ENCODE measurements at regions not wholly inside any gene's neighbourhood (a gene's known extent, or its start where the extent isn't known, plus 50 kb on each side); places are given as distances from the start of the nearest gene placed in this dataset.

GRCh38 chr6:44062771-44063560, 64.3 kb downstream of the MRPL14 start:
- DNase-seq, result no peak

DNA sequence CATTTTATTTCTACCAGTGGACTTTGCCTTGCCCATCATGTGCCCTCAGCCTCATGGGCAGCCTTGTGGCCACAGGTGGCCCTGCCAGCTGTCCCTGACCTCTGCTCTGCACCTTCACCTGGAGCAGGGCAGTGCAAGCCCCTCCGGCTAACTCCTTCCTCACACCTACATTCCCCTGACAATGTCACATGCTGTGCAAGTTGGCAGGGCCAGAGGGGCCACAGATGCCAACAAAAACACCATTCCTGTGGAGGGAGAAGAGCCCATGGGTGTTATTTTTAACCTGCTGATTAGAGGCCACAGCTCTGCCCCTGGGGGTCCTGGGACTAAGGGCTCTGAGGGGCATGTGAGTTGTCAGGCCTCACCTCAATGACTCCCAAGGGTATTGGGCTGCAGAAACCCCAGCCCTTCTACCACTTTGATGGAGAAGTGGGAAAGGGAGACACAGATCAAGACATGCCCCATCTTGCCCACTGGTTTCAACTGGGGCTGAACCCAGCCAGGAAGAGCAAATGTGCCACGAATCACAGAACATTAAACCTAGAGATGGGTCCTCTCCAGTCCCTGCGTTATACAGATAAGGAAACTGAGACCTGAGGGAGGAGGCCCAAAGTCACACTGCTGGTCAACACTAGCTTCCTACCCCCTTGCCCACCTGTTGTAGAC, 65.0 kb downstream of the MRPL14 start:
- DNase-seq, result no peak

GRCh38 chr6:44061375-44062104, 65.7 kb downstream of the MRPL14 start:
- DNase-seq, result no peak

GRCh38 chr6:44060612-44061374, 66.5 kb downstream of the MRPL14 start:
- no peak for DNase-seq

DNA sequence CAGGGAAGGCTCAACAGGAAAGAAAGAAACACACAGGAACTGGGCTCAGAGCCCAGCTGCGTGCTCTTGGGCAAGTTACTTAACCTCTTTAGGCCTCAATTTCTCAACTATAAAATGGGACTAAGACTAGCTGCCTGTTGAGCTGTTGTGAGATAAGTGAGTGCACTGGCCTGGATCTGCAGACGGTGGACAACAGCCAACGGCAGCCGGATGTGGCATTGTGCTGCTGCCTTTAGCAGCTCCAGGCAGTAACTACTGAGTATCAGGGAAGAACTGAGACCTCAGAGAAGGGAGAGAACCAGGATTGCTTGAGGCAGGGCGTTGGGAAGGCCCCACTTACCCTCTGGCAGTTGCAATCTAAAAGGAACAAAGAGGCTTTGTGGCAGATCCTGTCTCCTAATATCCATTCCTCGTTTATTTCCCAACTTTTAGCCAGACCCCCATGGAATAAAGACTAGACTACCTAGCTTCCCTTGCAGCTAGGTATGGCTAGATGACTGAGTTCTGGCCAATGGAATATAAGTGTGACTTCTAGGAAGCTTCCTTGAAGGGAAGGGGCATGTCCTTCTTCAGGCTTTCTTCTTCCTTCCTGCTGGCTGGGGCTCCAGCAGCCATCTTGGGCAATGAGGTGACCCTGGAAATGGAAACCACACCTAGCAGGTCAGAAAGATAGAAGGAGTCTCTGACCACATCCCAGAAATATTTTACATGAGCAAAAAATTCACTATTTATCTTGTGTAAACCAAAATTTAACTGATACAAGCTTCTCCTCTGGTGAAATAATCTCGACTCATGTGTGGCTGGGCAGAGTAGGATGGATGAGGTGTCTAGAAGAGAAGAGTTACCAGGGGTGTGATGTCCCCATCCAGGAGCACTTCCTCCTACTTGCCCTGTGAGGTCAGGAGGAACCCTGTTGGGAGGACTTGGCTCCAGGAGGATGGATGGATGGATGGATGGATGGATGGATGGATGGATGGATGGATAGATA, 67.6 kb downstream of the MRPL14 start:
- no peak for DNase-seq

GRCh38 chr6:44058617-44059358, 68.5 kb downstream of the MRPL14 start:
- no peak for DNase-seq

DNA sequence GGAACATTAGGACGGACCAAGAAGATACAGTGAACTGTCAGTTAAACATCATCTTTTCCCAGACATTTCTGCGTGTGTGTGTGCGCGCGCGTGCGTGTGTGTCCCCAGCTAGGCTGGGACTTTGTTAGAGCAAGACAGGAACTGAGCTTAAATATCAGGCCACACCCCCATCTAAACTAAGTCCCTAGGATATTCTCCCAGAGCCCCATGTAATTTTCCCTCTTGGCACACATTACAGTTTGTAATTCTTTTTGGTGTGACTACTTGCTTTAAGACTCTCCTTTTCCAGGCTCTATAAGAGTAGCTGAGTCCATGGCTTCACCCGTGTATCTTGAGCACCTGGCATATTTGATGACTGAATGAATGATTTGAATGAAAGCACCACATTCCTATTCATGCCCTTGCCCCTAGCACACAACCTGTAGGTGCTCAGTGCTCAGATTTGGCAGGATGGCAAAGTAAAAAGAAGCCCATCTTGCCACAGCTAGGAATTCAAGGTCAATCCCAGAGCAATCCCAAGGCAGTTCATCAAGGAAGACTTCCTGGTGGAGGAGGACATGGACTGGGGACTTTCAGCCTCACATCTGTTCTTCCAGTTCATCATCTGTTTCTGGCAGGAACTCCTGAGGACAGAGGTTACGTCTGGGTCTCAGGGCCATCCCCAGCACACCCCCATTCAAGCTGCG, 69.2 kb downstream of the MRPL14 start:
- no peak for DNase-seq

DNA sequence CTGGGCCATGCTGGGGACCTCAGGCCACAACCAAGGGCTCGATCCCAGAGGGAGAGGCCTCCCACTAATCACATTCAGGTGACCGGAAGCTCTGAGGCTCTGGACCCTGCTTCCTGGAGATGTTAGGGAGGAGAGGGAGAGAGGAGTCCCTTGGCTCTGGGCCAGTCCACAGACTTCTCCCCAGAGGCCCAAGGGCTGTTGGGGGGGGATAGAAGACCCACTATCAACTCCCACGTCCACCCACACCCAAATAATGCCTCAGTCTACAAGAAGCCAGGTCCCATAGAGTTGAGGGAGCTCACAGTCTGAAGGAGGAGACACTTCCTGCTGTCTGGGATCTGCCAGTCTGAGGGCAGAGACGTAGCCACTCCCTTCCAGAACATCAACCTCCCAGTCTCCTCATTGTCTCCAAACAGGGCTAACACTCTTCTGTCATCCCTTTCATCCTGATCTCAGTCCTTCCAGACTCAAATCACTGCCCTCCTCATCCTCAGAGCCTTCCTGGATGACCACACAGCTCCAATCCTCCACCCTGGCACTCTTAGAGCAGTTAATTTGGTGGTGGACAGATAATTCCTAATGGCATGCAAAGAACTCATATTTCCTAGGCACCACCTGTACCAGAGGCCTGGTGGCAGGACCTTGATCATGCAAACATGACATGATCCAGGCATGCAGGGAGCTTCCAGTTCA, 69.9 kb downstream of the MRPL14 start:
- no peak for DNase-seq

- no peak for DNase-seq
Measured at GRCh38 chr6:44056392-44057237, 70.6 kb downstream of the MRPL14 start.

GRCh38 chr6:44054721-44055559, 72.3 kb downstream of the MRPL14 start:
- no peak for DNase-seq

GRCh38 chr6:44053760-44054556, 73.3 kb downstream of the MRPL14 start:
- no peak for DNase-seq

- DNase-seq, result no peak
Measured at GRCh38 chr6:44053106-44053756, 74.0 kb downstream of the MRPL14 start.

- DNase-seq, result no peak
Measured at GRCh38 chr6:44052419-44053023, 74.7 kb downstream of the MRPL14 start.

DNA sequence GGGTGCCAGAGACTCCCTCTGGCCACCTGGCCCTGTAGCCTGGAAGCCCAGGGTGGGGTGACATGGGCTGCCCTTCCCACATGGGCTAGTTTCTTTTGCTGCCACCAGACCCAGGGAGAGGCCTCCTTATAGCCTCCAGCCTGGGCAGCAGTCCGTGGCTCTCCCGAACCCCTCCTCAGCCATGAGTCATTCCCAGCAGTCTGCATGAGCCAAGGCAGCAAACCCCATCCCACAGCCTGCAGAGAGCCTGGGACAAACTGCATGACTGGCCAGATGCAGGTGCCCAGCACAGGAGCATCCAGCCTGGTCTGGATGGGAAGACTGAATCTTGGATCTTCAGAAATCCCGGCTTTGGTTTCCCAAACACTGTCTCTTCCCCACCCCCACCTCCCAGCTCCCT, 75.7 kb downstream of the MRPL14 start:
- DNase-seq, result no peak

- DNase-seq, result no peak
Measured at GRCh38 chr6:44050872-44051505, 76.3 kb downstream of the MRPL14 start.

All from NCI-H1436 (cell line).